ENCODE measurements at regions not wholly inside any gene's neighbourhood (a gene's known extent, or its start where the extent isn't known, plus 50 kb on each side); places are given as distances from the start of the nearest gene placed in this dataset.
"Not testable (repeated sequence)": the region's sequence is repeated elsewhere in the genome, so short reads cannot be mapped to it uniquely, and the experiment has no call there.

DNA sequence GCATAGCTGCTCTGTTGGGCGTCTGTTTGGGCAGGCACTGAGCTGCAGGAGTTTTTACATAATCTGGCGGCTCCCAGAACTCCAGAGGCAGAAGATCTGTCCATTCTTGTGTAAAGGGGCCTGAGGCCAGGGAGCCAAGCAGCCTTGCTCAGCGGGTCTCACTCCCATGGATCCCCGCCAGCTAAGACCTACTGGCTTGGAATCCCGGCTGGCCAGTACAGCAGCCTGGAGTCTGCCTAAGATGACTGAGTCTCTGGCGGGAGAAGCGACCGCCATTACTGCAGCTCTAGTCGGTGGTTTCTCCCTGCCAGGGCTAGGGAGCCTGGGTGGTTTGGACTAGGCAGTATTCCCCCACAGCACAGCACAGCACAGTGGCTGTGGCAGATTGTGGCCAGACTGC is 268.4 kb upstream of the SYNCRIP start:
- no peak for DNase-seq (ENCODE audit: low read depth, low spot score)
- in situ Hi-C loops (cut with HindIII; ENCODE audit: low pct_unique_long_range_greater_than_20kb, low sequenced_read_pairs): no loop called here

DNA sequence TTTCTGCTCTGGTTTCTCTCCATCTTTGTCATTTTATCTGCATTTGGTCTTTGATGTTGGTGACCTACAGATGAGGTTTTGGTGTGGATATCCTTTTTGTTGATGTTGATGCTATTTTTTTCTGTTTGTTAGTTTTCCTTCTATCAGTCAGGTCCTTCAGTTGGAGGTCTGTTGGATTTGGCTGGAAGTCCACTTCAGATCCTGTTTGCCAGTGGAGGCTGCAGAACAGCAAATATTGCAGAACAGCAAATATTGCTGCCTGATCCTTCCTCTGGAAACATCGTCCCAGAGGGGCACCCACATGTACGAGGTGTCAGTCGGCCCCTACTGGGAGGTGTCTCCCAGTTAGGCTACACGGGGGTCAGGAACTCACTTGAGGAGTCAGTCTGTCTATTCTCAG is 265.4 kb upstream of the SYNCRIP start:
- DNase-seq (ENCODE audit: low read depth, low spot score); in situ Hi-C loops (cut with HindIII; ENCODE audit: low pct_unique_long_range_greater_than_20kb, low sequenced_read_pairs): not testable (repeated sequence)

DNA sequence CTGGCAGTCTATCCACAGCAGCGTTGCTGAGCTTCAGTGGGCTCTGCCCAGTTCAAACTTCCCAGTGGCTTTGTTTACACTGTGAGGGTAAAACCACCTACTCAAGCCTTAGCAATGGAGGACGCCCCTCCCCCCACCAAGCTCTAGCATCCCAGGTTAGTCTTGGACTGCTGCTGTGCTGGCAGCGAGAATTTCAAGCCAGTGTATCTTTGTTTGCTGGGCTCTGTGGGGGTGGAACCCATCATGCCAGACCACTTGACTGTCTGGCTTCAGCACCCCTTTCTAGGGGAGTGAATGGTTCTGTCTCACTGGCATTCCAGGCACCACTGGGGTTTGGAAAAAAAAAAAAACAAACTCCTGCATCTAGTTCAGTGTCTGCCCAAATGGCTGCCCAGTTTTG is 249.7 kb upstream of the SYNCRIP start:
- no peak for DNase-seq (ENCODE audit: low read depth, low spot score)
- in situ Hi-C loops (cut with HindIII; ENCODE audit: low pct_unique_long_range_greater_than_20kb, low sequenced_read_pairs): no loop called here

DNA sequence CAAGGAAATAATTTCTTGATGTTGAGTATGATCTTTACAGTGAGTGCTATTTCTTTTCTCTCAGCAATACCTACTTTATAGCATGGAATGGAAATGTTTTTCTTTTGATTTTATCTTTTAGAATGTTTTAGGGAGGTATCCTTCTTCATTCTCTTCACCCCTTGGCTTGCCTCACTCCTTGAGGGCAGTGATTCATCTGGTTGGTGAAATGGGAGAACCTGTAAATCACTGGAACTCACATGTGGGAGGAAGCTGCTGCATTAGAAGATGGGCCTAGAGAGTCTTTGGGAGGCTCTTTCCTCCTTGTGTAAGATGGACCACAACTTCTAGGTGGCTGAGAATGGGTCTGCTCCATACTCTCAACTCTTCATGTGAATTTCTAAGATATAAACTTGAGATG is 244.8 kb upstream of the SYNCRIP start:
- DNase-seq (ENCODE audit: low read depth, low spot score): no peak

DNA sequence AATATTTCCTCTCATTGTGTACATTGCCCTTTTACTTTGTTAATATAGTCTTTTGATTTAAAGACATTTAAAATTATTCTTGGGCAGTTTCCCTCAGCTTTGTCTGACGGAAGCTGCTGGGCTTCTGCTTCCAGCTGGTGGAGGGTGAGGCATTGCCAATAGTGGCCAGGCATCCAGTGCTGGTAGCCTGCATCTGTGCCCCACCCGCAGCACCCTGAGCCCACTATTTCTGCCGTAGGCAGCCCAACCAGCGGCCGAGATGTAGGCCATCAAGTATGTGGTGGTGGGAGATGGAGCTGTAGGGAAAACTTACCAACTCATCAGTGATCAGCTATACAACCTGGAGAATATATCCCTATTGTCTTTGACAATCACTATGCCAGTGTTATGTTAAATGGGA is 226.0 kb upstream of the SYNCRIP start:
- no peak for DNase-seq (ENCODE audit: low read depth, low spot score)
- in situ Hi-C loops (cut with HindIII; ENCODE audit: low pct_unique_long_range_greater_than_20kb, low sequenced_read_pairs): no loop called here

More for the DNA sequence above, 244.8 kb upstream of the SYNCRIP start:
- in situ Hi-C loops (cut with HindIII; ENCODE audit: low pct_unique_long_range_greater_than_20kb, low sequenced_read_pairs): no loop called here

DNA sequence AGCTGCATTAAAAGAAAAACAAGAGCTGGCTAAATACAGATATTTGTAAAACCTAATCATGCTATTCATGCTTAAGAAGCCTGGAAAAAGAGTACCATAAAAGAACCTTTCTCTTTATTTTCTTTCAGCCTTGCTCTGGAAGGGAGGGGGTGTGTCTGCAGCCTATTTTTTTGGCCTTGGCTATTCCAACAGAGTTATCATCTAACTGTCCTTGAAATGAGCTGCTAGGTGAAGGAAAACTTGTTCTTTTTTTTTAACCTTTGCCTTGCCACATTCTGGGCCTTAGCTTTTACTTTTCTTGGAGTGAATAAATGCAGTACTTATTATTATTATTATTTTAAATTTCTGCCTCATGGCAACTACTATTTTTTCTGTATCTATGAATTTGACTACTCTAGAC is 224.9 kb upstream of the SYNCRIP start:
- in situ Hi-C loops (cut with HindIII; ENCODE audit: low pct_unique_long_range_greater_than_20kb, low sequenced_read_pairs): no loop called here

DNA sequence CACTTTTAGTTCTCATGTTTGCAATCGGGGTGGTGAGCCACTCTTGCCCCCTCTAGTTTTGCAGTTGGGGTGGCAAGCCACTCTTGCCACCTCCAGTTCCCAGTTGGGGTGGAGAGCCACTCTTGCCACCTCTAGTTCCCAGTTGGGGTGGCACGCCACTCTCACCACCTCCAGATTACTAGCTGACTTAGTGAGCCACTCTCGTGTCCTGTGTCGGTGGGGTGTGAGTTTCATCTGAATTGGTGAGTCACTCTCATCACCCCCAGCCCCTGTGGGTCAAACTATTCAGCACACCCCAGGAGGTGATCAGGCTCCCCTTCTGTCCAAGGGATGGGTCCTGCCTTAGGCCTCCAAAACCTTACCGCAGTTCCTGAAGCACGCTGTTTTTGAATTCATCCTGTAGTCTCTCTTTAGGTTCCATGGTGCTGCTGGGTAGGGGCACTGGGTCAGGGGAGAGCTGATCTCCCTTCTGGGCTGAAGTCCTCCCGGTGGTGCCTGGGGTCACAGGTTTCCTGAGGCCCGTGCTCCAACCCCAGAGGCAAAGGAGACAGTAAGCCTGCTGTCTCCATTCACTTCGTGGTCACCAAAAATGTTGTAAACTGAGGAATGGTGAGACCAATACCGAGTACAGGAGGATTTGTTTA is 224.2 kb upstream of the SYNCRIP start:
- no peak for DNase-seq (ENCODE audit: low read depth, low spot score)
- in situ Hi-C loops (cut with HindIII; ENCODE audit: low pct_unique_long_range_greater_than_20kb, low sequenced_read_pairs): no loop called here

More for the DNA sequence above, 224.9 kb upstream of the SYNCRIP start:
- DNase-seq (ENCODE audit: low read depth, low spot score): no peak

DNA sequence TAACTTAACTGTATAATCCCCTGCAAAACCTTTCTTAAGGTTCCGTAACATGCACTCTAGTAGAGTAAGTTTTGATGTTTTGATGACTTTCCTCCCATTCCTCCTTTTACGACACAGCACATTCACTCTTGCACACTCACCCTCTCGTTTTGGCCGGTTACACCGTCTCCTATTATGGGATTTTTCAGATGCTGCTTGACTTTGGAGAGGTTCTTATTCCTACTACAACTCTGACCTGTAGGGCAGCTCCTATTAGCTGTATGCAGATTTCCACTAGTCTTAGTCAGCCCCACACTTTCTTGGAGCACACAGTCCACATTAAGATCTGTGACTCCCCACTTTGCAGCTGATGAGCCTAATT is 223.7 kb upstream of the SYNCRIP start:
- in situ Hi-C loops (cut with HindIII; ENCODE audit: low pct_unique_long_range_greater_than_20kb, low sequenced_read_pairs): no loop called here
- DNase-seq (ENCODE audit: low read depth, low spot score): no peak

DNA sequence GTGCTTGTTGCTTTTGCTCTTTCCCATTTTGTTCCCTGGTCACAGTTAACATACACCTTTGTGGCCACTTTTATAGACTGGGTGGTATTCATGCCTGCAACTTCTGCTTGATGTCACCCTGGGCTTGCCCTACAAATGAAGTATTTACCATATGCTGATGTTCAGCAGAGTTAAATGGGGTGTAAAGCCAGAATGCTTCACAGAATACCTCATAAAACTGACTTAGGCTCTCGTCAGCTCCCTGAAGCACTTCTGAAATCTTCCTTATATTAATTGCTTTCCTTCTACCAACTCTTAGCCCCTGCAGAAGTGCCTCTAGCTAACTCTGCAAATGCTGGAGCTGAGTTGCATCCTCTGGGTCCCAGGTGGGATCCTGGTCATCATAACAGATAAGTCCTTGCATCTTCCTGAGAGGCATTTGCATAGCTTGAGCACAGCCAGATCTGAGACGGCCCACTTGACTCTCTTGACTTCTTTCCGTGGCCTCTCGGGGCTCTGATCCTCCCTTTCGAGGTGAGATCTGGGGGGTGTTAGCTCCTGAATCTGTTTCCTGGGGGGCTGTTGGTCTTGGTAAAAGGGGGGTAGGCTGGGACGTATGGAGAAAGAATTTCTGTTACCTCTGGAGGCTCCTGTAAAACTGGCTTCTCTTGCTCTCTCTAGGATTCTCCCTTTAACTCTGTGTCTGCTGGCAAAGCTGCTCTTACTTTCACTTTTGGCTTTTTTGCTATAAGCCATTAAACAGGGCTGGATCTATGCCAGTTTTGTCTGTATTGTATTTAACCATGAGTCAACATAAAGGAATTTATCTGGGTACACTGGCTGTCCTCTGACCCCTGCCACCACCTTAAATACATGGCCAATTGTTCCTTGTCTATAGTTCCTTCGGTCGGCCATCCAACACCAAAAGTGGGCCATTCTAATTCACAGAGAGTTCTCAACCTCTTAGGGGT is 223.0 kb upstream of the SYNCRIP start:
- peak; percentile 4 for DNase-seq (ENCODE audit: low read depth, low spot score)
- in situ Hi-C loops (cut with HindIII; ENCODE audit: low pct_unique_long_range_greater_than_20kb, low sequenced_read_pairs): no loop called here

DNA sequence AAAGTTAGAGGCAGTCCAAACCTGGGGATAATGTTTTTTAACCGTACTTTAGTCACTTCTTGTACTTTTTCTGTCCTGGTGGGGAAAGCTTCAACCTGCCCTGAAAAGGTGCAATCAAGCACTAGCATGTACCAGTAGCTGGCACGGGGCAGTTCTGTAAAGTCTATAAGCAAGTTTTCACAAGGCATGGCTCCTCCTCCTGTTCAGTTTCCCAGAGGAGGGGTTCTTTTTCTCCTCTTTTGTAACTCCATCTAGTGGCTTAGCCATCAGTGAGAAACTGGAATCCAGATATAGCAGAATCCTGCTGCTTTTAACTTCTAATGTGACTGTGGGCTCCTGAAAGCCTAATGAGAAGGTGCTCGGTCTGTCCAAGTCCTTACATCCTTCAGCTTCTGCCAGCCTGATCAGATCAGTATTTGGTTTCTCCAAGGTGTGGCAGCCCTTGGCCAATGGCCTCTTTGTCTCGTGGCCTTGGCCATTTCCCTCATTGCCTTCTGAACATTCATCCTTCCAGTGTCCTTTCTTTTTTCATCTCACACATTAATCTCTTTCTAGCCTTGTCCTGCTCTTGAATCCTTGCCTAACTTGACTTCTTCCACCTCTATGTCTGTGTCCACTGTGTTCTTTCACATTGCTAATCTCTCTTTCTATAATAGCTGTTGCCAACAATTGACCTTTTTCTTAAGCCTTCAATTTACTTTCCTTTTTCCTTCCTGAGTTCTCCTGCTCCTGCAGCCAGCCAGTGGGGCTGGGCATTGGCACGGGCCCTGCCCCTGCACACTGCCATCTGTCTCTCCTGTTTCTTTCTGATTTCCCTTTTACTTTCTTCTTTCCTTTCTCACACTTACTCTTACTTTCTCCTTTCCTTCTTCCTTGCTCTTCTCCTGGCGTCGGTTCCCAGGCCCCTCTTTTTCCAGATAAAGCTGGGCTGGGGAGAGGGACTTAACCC is 222.0 kb upstream of the SYNCRIP start:
- in situ Hi-C loops (cut with HindIII; ENCODE audit: low pct_unique_long_range_greater_than_20kb, low sequenced_read_pairs): no loop called here
- peak; percentile 38 for DNase-seq (ENCODE audit: low read depth, low spot score)

DNA sequence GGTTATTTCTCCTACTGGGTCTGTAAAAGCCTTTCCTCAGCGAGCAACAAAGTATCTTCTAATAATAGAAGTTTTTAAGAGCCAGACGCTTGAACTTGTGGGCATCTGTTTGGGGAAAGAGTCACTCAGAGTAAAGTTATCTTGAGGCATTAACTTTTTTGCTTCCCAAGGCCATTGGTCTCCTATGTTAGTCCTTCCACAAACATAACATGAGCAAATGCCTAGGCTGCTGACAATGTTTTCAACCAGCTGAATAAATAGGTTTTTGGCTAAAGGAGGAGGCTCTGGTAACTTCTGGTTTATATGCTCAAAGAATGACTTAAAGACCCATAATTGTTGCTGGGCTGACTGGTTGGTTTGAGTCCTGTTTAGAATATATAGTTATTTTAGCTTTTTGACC is 213.5 kb upstream of the SYNCRIP start:
- in situ Hi-C loops (cut with HindIII; ENCODE audit: low pct_unique_long_range_greater_than_20kb, low sequenced_read_pairs): no loop called here

DNA sequence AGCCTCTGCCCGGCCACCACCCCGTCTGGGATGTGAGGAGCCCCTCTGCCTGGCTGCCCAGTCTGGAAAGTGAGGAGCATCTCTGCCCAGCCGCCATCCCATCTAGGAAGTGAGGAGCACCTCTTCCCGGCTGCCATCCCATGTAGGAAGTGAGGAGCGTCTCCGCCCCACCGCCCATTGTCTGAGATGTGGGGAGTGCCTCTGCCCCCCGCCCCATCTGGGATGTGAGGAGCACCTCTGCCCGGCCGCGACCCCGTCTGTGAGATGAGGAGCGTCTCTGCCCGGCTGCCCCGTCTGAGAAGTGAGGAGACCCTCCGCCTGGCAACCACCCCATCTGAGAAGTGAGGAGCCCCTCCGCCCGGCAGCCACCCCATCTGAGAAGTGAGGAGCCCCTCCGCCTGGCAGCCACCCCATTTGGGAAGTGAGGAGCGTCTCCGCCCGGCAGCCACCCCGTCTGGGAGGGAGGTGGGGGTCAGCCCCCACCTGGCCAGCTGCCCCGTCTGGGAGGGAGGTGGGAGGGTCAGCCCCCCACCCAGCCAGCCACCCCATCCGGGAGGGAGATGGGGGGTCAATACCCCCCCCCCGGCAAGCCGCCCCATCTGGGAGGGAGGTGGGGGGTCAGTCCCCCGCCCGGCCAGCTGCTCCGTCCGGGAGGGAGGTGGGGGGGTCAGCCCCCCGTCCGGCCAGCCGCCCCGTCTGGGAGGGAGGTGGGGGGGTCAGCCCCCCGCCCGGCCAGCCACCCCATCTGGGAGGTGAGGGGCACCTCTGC is 195.8 kb upstream of the SYNCRIP start:
- in situ Hi-C loops (cut with HindIII; ENCODE audit: low pct_unique_long_range_greater_than_20kb, low sequenced_read_pairs): not testable (repeated sequence)

More for the DNA sequence above, 213.5 kb upstream of the SYNCRIP start:
- DNase-seq (ENCODE audit: low read depth, low spot score): no peak

DNA sequence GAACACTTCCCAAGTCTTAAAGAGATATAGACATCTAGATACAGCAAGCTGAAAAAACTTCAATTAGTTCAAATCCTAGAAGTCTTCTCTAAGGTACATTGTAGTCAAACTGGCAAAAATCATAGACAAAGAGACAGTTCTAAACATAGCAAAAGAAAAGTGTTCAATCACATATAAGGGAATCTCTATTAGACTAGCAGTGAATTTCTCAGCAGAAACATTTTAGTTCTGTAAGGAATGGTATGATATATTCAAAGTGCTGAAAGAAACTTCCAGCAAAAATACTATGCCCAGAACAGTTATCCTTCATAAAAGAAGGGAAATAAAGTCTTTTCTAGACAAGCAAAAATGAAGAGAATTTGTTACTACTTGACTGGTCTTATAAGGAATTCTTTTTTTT is 186.3 kb upstream of the SYNCRIP start:
- in situ Hi-C loops (cut with HindIII; ENCODE audit: low pct_unique_long_range_greater_than_20kb, low sequenced_read_pairs): no loop called here
- no peak for DNase-seq (ENCODE audit: low read depth, low spot score)

More for the DNA sequence above, 195.8 kb upstream of the SYNCRIP start:
- not testable (repeated sequence) for DNase-seq (ENCODE audit: low read depth, low spot score)

DNA sequence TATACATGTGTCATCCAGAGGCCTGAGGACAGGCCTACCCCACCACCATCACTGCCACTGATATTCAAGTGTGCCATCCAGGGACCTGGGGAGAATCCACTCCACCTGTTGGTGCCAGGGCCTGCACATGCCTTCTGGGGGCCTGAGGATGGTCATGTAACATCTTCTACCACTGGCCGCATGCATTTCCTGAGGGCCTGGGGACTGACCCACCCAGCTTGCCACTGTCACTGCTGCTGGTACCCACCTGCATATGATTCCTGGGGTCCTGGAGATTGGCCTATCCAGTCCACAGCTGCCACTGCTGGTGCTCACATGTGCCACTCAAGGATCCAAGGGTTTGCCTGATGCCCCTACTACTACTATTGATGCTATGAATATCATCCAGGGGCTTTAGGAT is 184.3 kb upstream of the SYNCRIP start:
- DNase-seq (ENCODE audit: low read depth, low spot score): no peak
- in situ Hi-C loops (cut with HindIII; ENCODE audit: low pct_unique_long_range_greater_than_20kb, low sequenced_read_pairs): no loop called here

DNA sequence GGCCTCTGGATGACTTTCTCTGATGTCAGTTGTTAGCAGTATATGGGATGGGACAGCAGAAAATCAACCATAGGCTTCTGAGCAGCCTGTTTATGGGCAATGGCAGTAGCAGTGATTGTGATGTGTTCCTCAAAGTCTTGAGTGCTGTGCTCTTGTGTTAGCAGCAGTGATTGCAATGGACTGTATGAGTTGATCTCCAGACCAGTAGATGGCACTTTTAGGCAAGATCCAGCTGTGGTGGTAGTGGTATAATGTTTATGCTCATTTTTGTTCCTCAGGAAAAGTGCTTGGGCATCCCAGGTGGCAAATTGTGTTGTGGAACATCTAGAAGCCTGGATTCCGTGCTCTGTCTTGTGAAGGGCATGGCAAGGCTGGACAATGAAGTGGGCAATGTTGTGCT is 181.6 kb upstream of the SYNCRIP start:
- DNase-seq (ENCODE audit: low read depth, low spot score): no peak
- in situ Hi-C loops (cut with HindIII; ENCODE audit: low pct_unique_long_range_greater_than_20kb, low sequenced_read_pairs): no loop called here

DNA sequence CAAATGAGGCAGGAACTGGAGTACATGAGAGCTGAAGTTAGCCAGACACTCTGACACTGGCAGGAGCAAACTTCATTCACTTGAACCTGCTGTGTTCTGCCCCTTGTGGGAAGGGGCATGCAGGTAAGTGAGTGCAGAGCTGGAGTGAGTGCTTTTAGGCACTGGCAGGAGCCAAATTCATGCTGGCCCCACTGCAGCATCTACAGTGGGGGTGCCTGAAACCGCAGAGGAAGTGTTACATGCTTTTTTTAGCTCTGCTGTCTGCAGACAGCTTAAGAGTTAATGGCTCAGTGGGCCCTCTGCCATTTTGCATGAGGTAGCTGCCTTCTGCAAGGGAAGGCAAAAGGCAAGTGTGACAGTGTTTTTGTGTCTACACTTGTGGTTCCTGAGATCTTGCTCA is 167.9 kb upstream of the SYNCRIP start:
- no peak for DNase-seq (ENCODE audit: low read depth, low spot score)
- in situ Hi-C loops (cut with HindIII; ENCODE audit: low pct_unique_long_range_greater_than_20kb, low sequenced_read_pairs): no loop called here

DNA sequence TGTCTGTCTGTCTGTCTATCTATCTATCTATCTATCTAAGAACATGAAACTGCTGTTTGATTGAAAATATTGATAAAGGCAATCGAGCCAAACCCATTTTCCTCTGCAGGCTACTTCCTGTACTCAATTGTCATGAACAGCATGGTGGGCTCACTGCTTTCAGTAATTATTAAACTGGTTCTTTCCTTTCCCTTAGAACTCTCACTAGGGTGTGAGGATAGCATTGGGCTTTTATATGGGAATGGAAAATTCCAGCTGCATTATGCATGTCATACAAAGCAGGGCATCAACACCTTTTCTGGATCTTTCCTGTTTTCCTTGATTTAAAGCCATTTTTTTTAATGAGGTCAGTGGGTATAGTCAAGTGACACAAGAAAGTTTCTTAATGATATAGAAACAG is 161.0 kb upstream of the SYNCRIP start:
- in situ Hi-C loops (cut with HindIII; ENCODE audit: low pct_unique_long_range_greater_than_20kb, low sequenced_read_pairs): no loop called here
- DNase-seq (ENCODE audit: low read depth, low spot score): no peak
